Astrocyte (in vitro differentiated cells and primary cell): ENCODE measurements at regions not wholly inside any gene's neighbourhood (a gene's known extent, or its start where the extent isn't known, plus 50 kb on each side); places are given as distances from the start of the nearest gene placed in this dataset.

Experiments
- DNase-seq: peaks from one replicate; pipeline ENCODE4 v3.0.0-alpha.2; 2010; ENCODE audit warnings: low read depth
- FAIRE-seq: peaks from 2 replicates; lab custom pipeline; 2011; peaks lifted over from hg19 to GRCh38; lab: Jason Lieb, UNC
- H2AFZ ChIP-seq: 2 replicates; pipeline ENCODE4 v1.6.0; 2012; ENCODE audit warnings: low read depth, low read length, inconsistent platforms
- H3K27ac ChIP-seq: 2 replicates; pipeline ENCODE4 v1.5.1; 2011; ENCODE audit warnings: low read depth, low read length, inconsistent platforms
- H3K27me3 ChIP-seq: 2 replicates; pipeline ENCODE4 v1.6.0; 2011; ENCODE audit warnings: low read length, inconsistent platforms; ENCODE audit not compliant: insufficient read depth
- H3K36me3 ChIP-seq: 2 replicates; pipeline ENCODE4 v1.5.1; 2011; ENCODE audit warnings: low read length, inconsistent platforms; ENCODE audit not compliant: insufficient read depth
- H3K4me1 ChIP-seq: 2 replicates; pipeline ENCODE4 v1.5.1; 2011; ENCODE audit warnings: low read length, inconsistent platforms; ENCODE audit not compliant: insufficient read depth
- H3K4me2 ChIP-seq: 2 replicates; pipeline ENCODE4 v1.6.0; 2012; ENCODE audit warnings: low read length, inconsistent platforms
- H3K4me3 ChIP-seq: 2 replicates; pipeline ENCODE4 v1.5.1; 2011; ENCODE audit warnings: low read depth, mild to moderate bottlenecking, low read length, inconsistent platforms; ENCODE audit not compliant: insufficient read depth
- H3K79me2 ChIP-seq: 2 replicates; pipeline ENCODE4 v1.6.0; 2012; ENCODE audit warnings: mild to moderate bottlenecking, low read length, inconsistent platforms; ENCODE audit not compliant: insufficient read depth
- H3K9ac ChIP-seq: 2 replicates; pipeline ENCODE4 v1.6.0; 2012; ENCODE audit warnings: mild to moderate bottlenecking, low read length, inconsistent platforms
- H3K9me3 ChIP-seq: 2 replicates; pipeline ENCODE4 v1.5.1; 2012; ENCODE audit warnings: low read depth, mild to moderate bottlenecking, low read length, inconsistent platforms; ENCODE audit not compliant: insufficient read depth
- H4K20me1 ChIP-seq: 2 replicates; pipeline ENCODE4 v1.6.0; 2012; ENCODE audit warnings: low read length, inconsistent platforms; ENCODE audit not compliant: insufficient read depth
- H3K27ac Mint-ChIP-seq: one replicate; pipeline ENCODE4 v1.8.0; 2021; ENCODE audit warnings: mild to moderate bottlenecking, mixed read lengths; ENCODE audit not compliant: unreplicated experiment
- H3K27me3 Mint-ChIP-seq: one replicate; pipeline ENCODE4 v1.8.0; 2021; ENCODE audit warnings: low read depth, mixed read lengths; ENCODE audit not compliant: unreplicated experiment
- H3K36me3 Mint-ChIP-seq: one replicate; pipeline ENCODE4 v1.8.0; 2021; ENCODE audit warnings: low read depth, mixed read lengths; ENCODE audit not compliant: unreplicated experiment
- H3K4me1 Mint-ChIP-seq: one replicate; pipeline ENCODE4 v1.8.0; 2021; ENCODE audit warnings: low read depth, mixed read lengths; ENCODE audit not compliant: unreplicated experiment
- H3K4me3 Mint-ChIP-seq: one replicate; pipeline ENCODE4 v1.8.0; 2021; ENCODE audit warnings: mild to moderate bottlenecking, moderate library complexity, mixed read lengths; ENCODE audit not compliant: unreplicated experiment
- H3K9me3 Mint-ChIP-seq: one replicate; pipeline ENCODE4 v1.8.0; 2021; ENCODE audit warnings: mild to moderate bottlenecking, mixed read lengths; ENCODE audit not compliant: unreplicated experiment
- EZH2 ChIP-seq: IDR thresholded peaks from 2 replicates; pipeline ENCODE4 v1.6.1; 2012; ENCODE audit warnings: mild to moderate bottlenecking, low read length, inconsistent platforms; ENCODE audit not compliant: insufficient read depth
- TF ChIP-seq, protein P1 (sequence below): IDR thresholded peaks from 2 replicates; pipeline ENCODE4 v1.5.1; 2011; ENCODE audit warnings: low read depth, mild to moderate bottlenecking, inconsistent platforms, low read length, moderate library complexity; ENCODE audit not compliant: insufficient read depth

DNA sequence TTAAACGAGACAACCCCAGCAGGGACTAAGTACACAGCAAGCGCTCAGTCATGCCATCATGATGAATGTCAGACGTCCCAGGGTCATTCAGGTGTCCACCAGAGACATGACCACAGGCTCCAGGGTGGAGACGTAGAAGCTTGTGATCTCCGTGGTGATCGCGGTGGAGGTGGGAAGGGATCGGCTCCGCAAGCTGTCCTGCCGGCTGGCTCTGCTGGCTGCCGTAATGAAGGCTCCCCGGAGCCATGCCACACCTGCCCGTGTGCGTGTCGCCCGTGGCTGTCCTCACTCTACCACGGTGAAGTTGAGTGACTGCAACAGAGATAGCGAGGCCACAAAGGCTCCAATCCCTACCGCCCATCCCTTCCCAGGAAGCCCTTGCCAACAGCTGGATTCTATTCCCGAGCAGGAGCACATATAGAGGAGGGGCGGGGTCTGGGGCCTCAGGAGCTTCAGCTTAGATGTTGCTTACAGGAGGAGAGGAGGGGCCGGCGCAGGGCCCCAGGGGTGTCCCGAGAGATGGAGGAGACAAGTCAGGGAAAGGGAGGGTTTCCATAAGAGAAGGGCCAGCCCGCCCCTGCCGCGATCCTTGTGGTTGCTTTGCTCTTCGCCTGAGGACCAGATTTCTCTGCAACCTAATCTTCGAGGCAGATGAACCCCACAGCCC lies 332.6 kb upstream of the SFSWAP start:
- Mint-ChIP-seq H3K36me3 (no peaks in the 10 kb centered on the region), H3K9me3 (peaks cover 5% of the 10 kb centered on the region)
- no peak for FAIRE-seq

DNA sequence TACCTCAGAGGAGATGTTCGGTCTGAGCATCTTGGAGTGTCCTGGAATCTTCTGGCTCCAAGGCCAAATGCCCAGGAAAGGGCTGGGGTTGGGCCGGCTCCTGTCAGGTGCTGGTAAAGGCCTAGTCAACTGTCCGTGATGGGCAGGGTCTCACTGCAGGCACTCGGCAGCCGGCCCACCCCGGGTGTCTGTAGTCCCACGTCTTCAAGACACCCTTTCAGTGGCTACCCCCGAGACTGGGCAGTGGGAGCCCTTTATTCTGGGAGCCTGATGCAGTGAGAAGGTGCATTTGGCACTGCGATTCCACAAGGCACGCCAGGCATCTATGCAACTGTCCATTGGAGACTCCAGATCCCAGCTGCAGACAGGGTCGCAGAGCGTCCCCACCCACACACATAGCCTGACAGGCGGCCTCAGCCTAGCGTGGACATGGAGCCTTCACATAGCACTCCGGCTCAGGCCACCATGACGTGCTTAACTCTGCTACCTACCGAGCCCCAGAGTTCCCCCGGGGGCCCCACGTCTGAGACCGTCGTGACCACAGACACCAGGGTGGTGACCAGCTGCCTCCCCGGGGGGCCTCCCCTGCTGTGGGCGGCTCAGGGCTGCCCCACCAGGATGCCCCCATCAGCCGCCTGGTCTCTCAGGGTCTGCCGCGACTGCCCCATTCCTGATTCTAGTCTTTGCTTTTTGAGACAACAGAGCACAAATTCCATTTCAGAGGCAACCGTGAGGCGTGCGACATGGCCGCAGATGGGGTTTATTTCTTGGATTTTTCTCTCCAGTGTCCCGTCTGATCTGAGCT lies 331.8 kb upstream of the SFSWAP start:
- no peak for TF ChIP-seq EZH2
- TF ChIP-seq, protein P1, sequence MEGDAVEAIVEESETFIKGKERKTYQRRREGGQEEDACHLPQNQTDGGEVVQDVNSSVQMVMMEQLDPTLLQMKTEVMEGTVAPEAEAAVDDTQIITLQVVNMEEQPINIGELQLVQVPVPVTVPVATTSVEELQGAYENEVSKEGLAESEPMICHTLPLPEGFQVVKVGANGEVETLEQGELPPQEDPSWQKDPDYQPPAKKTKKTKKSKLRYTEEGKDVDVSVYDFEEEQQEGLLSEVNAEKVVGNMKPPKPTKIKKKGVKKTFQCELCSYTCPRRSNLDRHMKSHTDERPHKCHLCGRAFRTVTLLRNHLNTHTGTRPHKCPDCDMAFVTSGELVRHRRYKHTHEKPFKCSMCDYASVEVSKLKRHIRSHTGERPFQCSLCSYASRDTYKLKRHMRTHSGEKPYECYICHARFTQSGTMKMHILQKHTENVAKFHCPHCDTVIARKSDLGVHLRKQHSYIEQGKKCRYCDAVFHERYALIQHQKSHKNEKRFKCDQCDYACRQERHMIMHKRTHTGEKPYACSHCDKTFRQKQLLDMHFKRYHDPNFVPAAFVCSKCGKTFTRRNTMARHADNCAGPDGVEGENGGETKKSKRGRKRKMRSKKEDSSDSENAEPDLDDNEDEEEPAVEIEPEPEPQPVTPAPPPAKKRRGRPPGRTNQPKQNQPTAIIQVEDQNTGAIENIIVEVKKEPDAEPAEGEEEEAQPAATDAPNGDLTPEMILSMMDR, result no peak
- no peaks in the 10 kb centered on the region for H4K20me1 ChIP-seq
- H3K4me3 Mint-ChIP-seq, result no peak overlapping the region
- no peak for FAIRE-seq
- H3K27ac Mint-ChIP-seq, result no peak overlapping the region
- no peak overlapping the region for H2AFZ ChIP-seq
- no peak overlapping the region for H3K4me2 ChIP-seq
- H3K36me3 Mint-ChIP-seq, result no peaks in the 10 kb centered on the region
- H3K79me2 ChIP-seq, result no peaks in the 10 kb centered on the region
- H3K4me1 ChIP-seq, result no peaks in the 10 kb centered on the region
- no peaks in the 10 kb centered on the region for H3K9me3 ChIP-seq
- no peaks in the 10 kb centered on the region for H3K4me1 Mint-ChIP-seq
- no peak for DNase-seq
- peaks cover 4% of the 10 kb centered on the region for H3K27me3 ChIP-seq
- peaks cover 38% of the 10 kb centered on the region for H3K27me3 Mint-ChIP-seq
- H3K4me3 ChIP-seq, result no peak overlapping the region
- H3K36me3 ChIP-seq, result no peaks in the 10 kb centered on the region
- H3K27ac ChIP-seq, result no peak overlapping the region
- H3K9me3 Mint-ChIP-seq, result peaks cover 5% of the 10 kb centered on the region
- no peak overlapping the region for H3K9ac ChIP-seq

More for the DNA sequence above, 332.6 kb upstream of the SFSWAP start:
- H3K4me3 ChIP-seq, result no peak overlapping the region
- no peak overlapping the region for H3K27ac ChIP-seq
- no peak for DNase-seq
- H3K4me1 ChIP-seq, result no peaks in the 10 kb centered on the region
- H3K36me3 ChIP-seq, result no peaks in the 10 kb centered on the region
- TF ChIP-seq EZH2, result no peak
- TF ChIP-seq, protein P1, result no peak
- no peak overlapping the region for H2AFZ ChIP-seq
- peaks cover 36% of the 10 kb centered on the region for H3K27me3 Mint-ChIP-seq
- H3K4me1 Mint-ChIP-seq, result no peaks in the 10 kb centered on the region
- no peaks in the 10 kb centered on the region for H4K20me1 ChIP-seq
- H3K9ac ChIP-seq, result no peak overlapping the region
- no peaks in the 10 kb centered on the region for H3K9me3 ChIP-seq
- H3K27me3 ChIP-seq, result peaks cover 4% of the 10 kb centered on the region
- no peak overlapping the region for H3K4me2 ChIP-seq
- no peak overlapping the region for H3K4me3 Mint-ChIP-seq
- no peaks in the 10 kb centered on the region for H3K79me2 ChIP-seq
- no peak overlapping the region for H3K27ac Mint-ChIP-seq
